ENCODE measurements at regions not wholly inside any gene's neighbourhood (a gene's known extent, or its start where the extent isn't known, plus 50 kb on each side); places are given as distances from the start of the nearest gene placed in this dataset.

- ATAC-seq (ENCODE audit: low read depth) (no peak), DNase-seq (ENCODE audit: low spot score in 2 of 2) (no peak)
- peaks cover 3% of the 10 kb centered on the region for H3K27me3 Mint-ChIP-seq
- no peak overlapping the region for H3K27ac Mint-ChIP-seq
- no peaks in the 10 kb centered on the region for H3K4me1 Mint-ChIP-seq
- no peaks in the 10 kb centered on the region for H3K36me3 Mint-ChIP-seq
- no peak overlapping the region for H3K4me3 Mint-ChIP-seq
- H3K9me3 Mint-ChIP-seq: no peaks in the 10 kb centered on the region
Observed at GRCh38 chr18:73891572-73892421, 255.8 kb downstream of the FBXO15 start.

DNA sequence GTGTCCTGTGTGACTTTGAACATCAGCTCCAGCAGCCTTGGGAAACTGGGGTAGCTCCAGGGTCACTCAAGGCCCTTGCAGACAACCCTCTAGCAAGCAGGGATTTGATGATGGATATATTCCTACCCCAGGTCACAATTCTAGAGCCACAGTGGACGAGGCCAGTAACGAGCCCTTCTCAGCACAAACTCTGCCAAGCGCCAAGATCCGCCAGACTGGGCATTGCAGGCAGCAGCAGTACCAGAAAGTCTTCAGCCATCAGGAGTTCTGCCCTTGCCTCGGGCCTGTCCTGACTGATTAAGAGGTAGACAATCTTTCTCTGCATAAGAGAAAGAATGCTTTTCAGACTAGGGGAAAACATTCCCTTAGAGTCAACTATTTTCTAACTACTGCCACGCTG lies 259.1 kb downstream of the FBXO15 start:
- Mint-ChIP-seq H3K4me3 (no peak overlapping the region), H3K4me1 (no peaks in the 10 kb centered on the region), H3K27me3 (peaks cover 6% of the 10 kb centered on the region), H3K36me3 (no peaks in the 10 kb centered on the region), H3K9me3 (no peaks in the 10 kb centered on the region), H3K27ac (no peak overlapping the region)
- ATAC-seq (ENCODE audit: low read depth): no peak
- DNase-seq (ENCODE audit: low spot score in 2 of 2): no peak

GRCh38 chr18:73887801-73888200 lies 259.8 kb downstream of the FBXO15 start:
- peaks cover 6% of the 10 kb centered on the region for H3K27me3 Mint-ChIP-seq
- no peak for DNase-seq (ENCODE audit: low spot score in 2 of 2)
- H3K4me3 Mint-ChIP-seq: no peak overlapping the region
- H3K4me1 Mint-ChIP-seq: no peaks in the 10 kb centered on the region
- no peaks in the 10 kb centered on the region for H3K9me3 Mint-ChIP-seq
- no peak overlapping the region for H3K27ac Mint-ChIP-seq
- ATAC-seq (ENCODE audit: low read depth): no peak
- no peaks in the 10 kb centered on the region for H3K36me3 Mint-ChIP-seq

- peaks cover 3% of the 10 kb centered on the region for H3K27me3 Mint-ChIP-seq
- ATAC-seq (ENCODE audit: low read depth) (no peak), DNase-seq (ENCODE audit: low spot score in 2 of 2) (no peak)
- no peak overlapping the region for H3K27ac Mint-ChIP-seq
- H3K4me1 Mint-ChIP-seq: no peaks in the 10 kb centered on the region
- H3K4me3 Mint-ChIP-seq: no peak overlapping the region
- H3K9me3 Mint-ChIP-seq: peaks cover 1% of the 10 kb centered on the region
- H3K36me3 Mint-ChIP-seq: no peaks in the 10 kb centered on the region
Observed at GRCh38 chr18:73884868-73885267, 262.8 kb downstream of the FBXO15 start.

- peaks cover 1% of the 10 kb centered on the region for H3K9me3 Mint-ChIP-seq
- ATAC-seq (ENCODE audit: low read depth) (no peak), DNase-seq (ENCODE audit: low spot score in 2 of 2) (no peak)
- peaks cover 3% of the 10 kb centered on the region for H3K27me3 Mint-ChIP-seq
- no peak overlapping the region for H3K4me3 Mint-ChIP-seq
- no peaks in the 10 kb centered on the region for H3K36me3 Mint-ChIP-seq
- H3K4me1 Mint-ChIP-seq: no peaks in the 10 kb centered on the region
- no peak overlapping the region for H3K27ac Mint-ChIP-seq
Observed at GRCh38 chr18:73881396-73881917, 266.2 kb downstream of the FBXO15 start.

- Mint-ChIP-seq H3K36me3 (no peaks in the 10 kb centered on the region), H3K27ac (no peak overlapping the region), H3K4me3 (no peak overlapping the region), H3K4me1 (no peaks in the 10 kb centered on the region), H3K27me3 (peaks cover 3% of the 10 kb centered on the region), H3K9me3 (peaks cover 1% of the 10 kb centered on the region)
- ATAC-seq (ENCODE audit: low read depth) (no peak), DNase-seq (ENCODE audit: low spot score in 2 of 2) (no peak)
Observed at GRCh38 chr18:73880387-73880786, 267.2 kb downstream of the FBXO15 start.

DNA sequence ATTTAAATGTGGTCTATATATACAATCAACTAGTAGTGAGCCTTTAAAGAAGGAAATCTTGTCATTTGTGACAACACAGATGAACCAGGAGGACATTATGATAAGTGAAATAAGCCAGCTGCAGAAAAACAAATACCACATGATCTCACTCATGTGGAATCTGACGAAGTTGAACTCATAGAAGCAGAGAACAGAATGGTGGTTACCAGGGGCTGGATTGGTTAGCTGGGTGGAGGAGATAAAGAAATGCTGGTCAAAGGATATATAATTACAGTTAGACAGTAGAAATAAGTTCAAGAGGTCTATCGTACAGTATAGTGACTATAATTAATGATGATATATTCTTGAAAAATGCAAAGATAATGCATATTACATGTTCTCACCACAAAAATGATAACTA lies 267.9 kb downstream of the FBXO15 start:
- no peak for ATAC-seq (ENCODE audit: low read depth)
- Mint-ChIP-seq H3K4me1 (no peaks in the 10 kb centered on the region), H3K9me3 (peaks cover 1% of the 10 kb centered on the region), H3K27me3 (peaks cover 3% of the 10 kb centered on the region), H3K27ac (no peak overlapping the region), H3K36me3 (no peaks in the 10 kb centered on the region), H3K4me3 (no peak overlapping the region)
- DNase-seq (ENCODE audit: low spot score in 2 of 2): no peak

- Mint-ChIP-seq H3K27me3 (peaks cover 2% of the 10 kb centered on the region), H3K4me3 (no peak overlapping the region), H3K36me3 (no peaks in the 10 kb centered on the region), H3K27ac (no peak overlapping the region), H3K4me1 (no peaks in the 10 kb centered on the region), H3K9me3 (peaks cover 1% of the 10 kb centered on the region)
- no peak for DNase-seq (ENCODE audit: low spot score in 2 of 2)
- ATAC-seq (ENCODE audit: low read depth): no peak
Observed at GRCh38 chr18:73879328-73879727, 268.3 kb downstream of the FBXO15 start.

DNA sequence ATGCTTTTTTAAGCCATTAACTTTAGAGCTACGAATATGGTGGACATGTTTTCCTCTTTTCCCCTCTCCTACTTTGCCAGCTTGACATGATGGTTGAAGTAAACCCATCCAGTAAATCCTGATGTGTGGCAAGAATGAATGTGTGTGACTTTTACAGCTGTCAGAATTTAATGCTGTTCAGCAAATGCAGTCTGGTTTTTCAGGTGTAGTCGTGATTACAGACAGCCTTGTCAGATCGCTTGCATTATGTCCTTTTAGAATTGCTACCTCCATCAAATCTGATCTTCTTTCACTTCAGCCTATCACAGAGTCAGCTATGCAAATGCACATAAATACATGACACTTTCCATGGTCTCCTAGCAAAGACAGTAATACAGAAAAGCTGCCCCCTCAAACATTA lies 278.5 kb downstream of the FBXO15 start:
- DNase-seq (ENCODE audit: low spot score in 2 of 2) (no peak), ATAC-seq (ENCODE audit: low read depth) (no peak)
- Mint-ChIP-seq H3K27me3 (peaks cover 5% of the 10 kb centered on the region), H3K27ac (no peak overlapping the region), H3K4me1 (no peaks in the 10 kb centered on the region), H3K9me3 (peaks cover 2% of the 10 kb centered on the region), H3K4me3 (no peak overlapping the region), H3K36me3 (no peaks in the 10 kb centered on the region)

- Mint-ChIP-seq H3K27me3 (peaks cover 3% of the 10 kb centered on the region), H3K36me3 (no peaks in the 10 kb centered on the region), H3K4me3 (no peak overlapping the region), H3K9me3 (peaks cover 2% of the 10 kb centered on the region), H3K4me1 (peaks cover 2% of the 10 kb centered on the region), H3K27ac (no peak overlapping the region)
- DNase-seq (ENCODE audit: low spot score in 2 of 2): no peak
- no peak for ATAC-seq (ENCODE audit: low read depth)
Observed at GRCh38 chr18:73861771-73862170, 285.9 kb downstream of the FBXO15 start.

GRCh38 chr18:73859837-73860397 lies 287.7 kb downstream of the FBXO15 start:
- Mint-ChIP-seq H3K27ac (no peak overlapping the region), H3K4me1 (peaks cover 2% of the 10 kb centered on the region), H3K9me3 (peaks cover under 1% of the 10 kb centered on the region), H3K27me3 (peaks cover under 1% of the 10 kb centered on the region), H3K36me3 (no peaks in the 10 kb centered on the region), H3K4me3 (no peak overlapping the region)
- no peak for DNase-seq (ENCODE audit: low spot score in 2 of 2)
- ATAC-seq (ENCODE audit: low read depth): no peak

DNA sequence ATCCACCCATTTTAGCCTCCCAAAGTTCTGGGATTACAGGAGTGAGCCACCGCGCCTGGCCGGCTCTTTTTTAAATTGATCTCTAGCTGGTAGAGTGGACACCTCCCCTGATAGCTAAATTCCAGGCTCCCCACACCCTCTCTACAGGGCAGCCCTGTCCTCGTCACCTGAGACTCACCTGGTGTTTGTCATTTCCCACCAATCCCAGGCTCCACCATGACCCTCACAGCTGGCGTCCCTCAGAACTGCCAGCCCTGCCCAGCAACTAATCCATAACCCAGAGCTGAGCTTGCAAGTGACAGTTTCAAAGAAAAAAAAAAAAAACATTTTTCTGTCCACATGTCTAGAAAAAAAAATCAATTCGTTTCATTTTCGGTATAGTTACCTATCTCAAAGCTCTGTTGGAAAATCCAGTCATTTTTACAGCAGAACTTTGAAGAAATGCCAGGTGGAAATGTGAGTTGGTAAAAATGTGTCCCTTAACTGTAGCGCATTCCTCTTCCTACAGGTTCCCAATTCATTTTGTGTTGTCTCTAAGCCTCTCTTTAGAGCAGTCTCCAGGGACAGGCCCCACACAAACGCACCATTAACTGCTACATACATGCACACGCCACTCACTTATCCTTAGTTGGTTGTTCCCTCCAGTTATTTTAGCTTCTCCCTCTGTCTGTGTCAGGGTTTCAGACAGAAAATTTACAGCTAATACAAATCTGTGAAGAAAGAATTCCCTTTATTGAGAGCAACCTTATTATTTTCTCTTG lies 294.7 kb downstream of the FBXO15 start:
- H3K36me3 Mint-ChIP-seq: no peaks in the 10 kb centered on the region
- no peaks in the 10 kb centered on the region for H3K27me3 Mint-ChIP-seq
- H3K4me3 Mint-ChIP-seq: no peak overlapping the region
- no peak overlapping the region for H3K27ac Mint-ChIP-seq
- H3K9me3 Mint-ChIP-seq: no peaks in the 10 kb centered on the region
- ATAC-seq (ENCODE audit: low read depth) (no peak), DNase-seq (ENCODE audit: low spot score in 2 of 2) (no peak)
- H3K4me1 Mint-ChIP-seq: no peaks in the 10 kb centered on the region

- Mint-ChIP-seq H3K36me3 (no peaks in the 10 kb centered on the region), H3K4me3 (no peak overlapping the region), H3K27ac (no peak overlapping the region), H3K9me3 (no peaks in the 10 kb centered on the region), H3K4me1 (no peaks in the 10 kb centered on the region), H3K27me3 (no peaks in the 10 kb centered on the region)
- ATAC-seq (ENCODE audit: low read depth): no peak
- no peak for DNase-seq (ENCODE audit: low spot score in 2 of 2)
Observed at GRCh38 chr18:73850782-73851181, 296.9 kb downstream of the FBXO15 start.

DNA sequence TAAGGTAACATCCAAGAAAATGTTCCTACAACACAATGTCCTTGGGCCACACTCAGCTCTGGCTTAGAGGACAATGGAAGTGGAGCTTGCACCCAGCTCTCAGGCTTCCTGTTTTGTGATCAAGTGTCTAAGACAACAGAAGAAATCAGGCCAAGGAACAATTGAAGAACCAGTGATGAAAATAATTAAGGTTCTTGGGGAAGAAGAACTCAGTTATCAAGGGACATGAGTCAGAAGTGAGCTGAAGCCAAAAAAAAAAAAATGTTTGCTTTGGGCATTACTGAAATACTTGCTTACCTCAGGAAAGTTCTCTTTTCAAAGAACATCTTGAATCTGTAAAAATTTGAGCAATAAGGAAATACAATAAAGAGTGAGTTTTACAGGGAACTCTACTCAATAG lies 299.0 kb downstream of the FBXO15 start:
- no peaks in the 10 kb centered on the region for H3K27me3 Mint-ChIP-seq
- DNase-seq (ENCODE audit: low spot score in 2 of 2): no peak
- H3K9me3 Mint-ChIP-seq: no peaks in the 10 kb centered on the region
- no peaks in the 10 kb centered on the region for H3K4me1 Mint-ChIP-seq
- no peaks in the 10 kb centered on the region for H3K36me3 Mint-ChIP-seq
- no peak overlapping the region for H3K4me3 Mint-ChIP-seq
- no peak overlapping the region for H3K27ac Mint-ChIP-seq
- no peak for ATAC-seq (ENCODE audit: low read depth)
